COLO668 (cell line): ENCODE measurements at regions not wholly inside any gene's neighbourhood (a gene's known extent, or its start where the extent isn't known, plus 50 kb on each side); places are given as distances from the start of the nearest gene placed in this dataset.
"Not testable (repeated sequence)": the region's sequence is repeated elsewhere in the genome, so short reads cannot be mapped to it uniquely, and the experiment has no call there.

Experiments used
- DNase-seq: peaks from one replicate; lab custom pipeline; 2025; ENCODE audit not compliant: unreplicated experiment; lab: John Stamatoyannopoulos, UW

DNA sequence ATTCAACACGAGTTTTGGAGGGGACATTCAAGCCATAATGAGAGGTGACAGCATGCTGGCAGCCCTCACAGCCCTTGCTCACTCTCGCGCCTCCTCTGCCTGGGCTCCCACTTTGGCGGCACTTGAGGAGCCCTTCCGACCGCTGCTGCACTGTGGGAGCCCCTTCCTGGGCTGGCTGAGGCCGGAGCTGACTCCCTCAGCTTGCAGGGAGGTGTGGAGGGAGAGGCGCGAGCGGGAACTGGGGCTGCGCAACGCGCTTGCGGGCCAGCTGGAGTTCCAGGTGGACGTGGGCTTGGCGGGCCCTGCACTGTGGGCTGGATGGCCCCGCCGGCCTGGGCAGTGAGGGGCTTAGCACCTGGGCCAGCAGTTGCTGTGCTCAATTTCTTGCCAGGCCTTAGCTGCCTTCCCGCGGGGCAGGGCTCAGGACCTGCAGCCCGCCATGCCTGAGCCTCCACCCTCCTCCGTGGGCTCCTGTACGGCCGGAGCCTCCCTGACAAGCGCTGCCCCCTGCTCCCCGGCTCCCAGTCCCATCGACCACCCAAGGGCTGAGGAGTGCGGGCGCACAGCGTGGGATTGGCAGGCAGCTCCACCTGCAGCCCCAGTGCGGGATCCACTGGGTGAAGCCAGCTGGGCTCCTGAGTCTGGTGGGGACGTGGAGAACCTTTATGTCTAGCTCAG lies 123.3 kb downstream of the EFNB1 start:
- DNase-seq = not testable (repeated sequence)

DNA sequence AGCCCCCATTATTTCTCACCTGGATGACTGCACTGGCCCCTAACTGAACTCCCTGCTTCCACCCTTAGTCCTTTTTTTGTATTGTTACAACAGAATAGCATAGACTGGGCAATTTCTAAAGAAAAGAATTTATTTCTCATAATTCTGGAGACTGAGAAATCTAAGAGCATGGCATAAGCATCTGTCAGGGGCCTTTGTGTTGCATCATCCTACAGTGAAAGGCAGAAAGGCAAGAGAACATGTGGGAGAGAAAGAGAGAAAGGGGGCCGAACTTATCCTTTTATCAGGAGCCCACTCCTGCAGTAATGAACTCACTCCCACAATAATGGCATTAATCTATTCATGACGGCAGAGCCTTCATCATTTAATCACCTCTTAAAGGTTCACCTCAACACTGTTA lies 122.1 kb downstream of the EFNB1 start:
- DNase-seq = no peak

DNA sequence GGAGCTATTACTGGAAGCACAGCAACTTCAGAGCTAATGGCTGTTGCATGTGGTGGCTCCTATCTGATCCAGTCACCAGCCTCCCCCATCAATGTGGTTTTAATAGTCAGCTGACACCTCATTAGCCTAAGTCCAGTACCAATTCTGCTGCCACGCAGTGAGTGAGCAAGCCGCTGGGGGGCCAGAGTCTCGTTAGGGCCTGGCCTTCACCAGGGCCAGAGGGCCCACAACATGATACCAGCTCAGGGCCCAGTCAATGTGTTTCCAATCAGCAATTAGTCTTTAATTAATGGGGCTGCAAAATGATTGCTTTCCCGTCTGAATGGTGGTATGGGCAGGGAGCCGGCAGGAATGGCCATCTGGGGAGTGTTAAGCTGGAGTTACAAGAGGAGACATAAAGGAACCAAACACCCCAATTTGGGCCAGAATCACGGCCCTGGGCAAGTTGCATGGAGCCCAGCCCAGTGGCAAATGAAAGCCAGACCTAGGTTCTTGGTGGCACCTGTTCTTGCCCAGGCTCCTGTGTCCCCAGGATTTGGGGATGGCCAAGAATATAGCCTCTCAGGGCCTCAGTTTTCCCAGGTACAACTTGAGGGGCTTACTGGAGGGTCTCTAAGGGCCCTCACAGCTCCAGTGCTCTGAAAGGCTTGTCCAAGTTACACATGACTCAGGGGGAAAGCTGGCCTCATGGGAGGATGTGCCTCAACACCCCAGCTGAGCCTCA lies 119.2 kb downstream of the EFNB1 start:
- no peak for DNase-seq

DNA sequence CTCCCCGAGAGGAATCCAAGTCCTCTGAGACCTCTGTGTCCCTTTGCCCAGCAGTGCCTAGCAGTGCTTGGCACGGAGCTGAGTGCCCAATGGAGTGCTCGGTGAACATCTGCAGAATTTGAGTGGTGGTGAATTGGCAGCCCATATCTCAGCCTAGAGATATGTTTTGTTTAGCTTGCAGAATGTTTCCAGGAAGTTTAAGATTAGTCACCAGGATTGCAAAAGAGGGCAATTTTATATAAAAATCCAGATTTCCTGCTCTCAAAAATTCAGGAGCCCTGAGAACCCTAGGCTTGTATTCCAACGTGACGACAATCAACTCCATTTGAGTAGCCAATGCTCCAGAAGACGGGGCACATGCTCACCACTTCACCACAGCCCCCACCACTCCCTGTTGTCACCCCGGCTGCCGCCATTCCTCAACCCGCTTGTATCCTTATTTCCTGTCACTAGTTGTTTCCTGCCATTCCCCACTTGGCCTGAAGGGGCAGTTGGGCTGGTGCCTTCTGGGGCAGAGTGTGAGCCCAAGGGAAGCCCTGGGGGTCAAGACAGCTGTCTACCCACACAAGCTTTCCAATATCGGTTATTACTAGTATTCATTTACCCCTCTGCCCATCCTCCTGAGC lies 116.9 kb downstream of the EFNB1 start:
- DNase-seq = no peak

DNA sequence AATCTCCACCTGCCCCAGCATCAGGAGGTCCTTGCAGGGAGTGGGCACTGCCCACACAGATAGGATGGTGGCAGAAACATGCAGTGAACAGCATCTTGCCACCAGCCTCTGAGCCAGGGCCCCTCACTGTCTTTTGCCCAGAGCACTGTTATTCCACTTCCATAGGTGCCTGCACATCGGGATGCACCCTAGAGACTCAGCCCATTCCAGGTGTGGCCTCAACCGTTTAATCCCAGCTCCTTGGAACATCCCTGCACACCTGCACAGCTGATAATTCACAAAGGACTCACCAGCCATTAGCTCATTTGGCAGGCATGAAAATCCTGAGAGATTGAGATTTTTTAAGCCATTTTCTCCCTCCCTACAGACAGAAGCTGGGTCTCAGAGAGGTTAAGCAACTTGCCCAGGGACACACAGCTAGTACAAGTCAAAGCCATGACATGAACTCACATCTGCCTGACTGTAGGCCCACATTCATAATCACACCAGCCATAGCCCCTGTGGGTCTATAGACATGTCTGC lies 116.3 kb downstream of the EFNB1 start:
- no peak for DNase-seq

DNA sequence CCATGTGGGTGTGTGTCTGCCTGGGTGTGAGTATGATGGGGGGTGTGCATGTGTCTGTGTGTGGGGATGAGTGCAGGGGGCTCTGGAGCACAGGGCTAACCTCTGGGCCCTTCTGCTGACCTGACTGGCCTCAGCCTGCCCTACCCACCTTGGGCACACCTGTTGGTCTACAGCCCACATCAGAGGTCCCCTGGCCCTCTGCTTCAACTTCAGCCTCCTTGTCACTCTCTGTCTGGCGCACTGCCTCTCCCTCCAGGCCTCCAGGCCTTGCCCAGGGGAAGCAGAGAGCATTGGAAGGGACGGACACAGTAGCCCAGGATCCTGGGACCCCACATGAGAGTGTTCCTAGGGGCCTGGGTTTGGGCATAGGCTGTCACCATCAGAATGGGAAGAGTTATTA lies 115.4 kb downstream of the EFNB1 start:
- DNase-seq = no peak

DNA sequence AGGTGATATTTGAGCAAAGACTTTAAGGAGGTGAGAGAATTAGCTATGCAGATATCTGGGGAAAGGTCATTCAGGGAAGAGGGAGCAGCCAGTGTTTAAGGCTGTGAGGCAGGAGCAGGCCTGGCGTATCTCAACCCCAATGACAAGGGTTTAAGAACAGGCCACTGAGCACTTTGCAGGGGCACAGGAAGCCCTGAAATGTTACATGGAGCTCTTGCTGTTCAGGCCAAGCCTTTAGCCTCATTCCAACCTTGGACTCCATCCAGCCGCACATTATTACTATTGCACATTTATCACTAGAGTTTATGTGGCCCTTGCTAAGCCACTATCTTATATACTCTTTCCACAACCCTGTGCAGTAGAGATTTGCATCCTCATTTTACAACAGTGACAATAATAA lies 114.0 kb downstream of the EFNB1 start:
- DNase-seq = no peak

DNA sequence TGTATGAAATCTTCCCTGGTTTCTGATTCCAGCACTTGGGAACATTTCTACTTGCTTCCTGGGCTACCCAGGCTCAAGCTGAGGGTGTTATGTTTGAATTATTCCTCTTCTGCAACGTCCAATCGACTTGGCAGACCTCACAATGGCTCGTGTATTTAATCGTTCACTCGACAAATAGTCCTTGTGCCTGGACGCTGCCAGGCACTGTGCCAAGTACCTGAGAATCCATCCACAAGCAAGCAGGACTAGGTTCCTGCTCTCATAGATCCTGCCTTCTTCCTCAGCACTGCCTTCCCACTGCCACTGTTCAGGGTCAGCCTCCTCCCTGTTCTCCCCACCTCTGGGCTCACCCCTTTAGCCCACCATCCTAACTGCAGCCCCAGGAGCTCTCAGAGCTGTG lies 113.3 kb downstream of the EFNB1 start:
- no peak for DNase-seq

DNA sequence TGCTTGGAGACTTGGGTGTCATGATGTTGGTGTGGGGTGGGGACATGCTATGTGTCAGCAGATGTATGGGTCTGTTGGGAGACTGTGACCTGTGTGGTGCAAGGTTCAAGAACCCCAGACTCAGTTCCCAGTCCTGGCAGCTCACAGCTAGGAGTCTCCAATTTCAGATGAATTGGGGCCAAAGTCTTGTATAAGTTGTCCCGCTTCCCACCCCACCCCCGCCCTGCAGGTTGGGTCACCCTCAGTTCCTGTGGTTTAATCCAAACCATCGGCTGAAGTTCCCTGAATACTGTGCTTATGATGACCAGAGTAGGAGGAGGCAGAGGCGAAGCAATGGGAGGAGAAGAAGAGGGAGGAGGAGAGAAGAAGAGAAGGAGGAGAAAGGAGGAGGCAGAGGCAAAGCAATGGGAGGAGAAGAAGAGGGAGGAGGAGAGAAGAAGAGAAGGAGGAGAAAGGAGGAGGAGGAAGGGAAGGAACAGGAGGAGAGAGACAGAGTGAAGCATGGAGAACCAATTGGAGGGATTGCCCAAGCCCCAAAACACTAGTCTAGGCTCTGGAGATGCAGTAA lies 112.6 kb downstream of the EFNB1 start:
- DNase-seq = no peak

DNA sequence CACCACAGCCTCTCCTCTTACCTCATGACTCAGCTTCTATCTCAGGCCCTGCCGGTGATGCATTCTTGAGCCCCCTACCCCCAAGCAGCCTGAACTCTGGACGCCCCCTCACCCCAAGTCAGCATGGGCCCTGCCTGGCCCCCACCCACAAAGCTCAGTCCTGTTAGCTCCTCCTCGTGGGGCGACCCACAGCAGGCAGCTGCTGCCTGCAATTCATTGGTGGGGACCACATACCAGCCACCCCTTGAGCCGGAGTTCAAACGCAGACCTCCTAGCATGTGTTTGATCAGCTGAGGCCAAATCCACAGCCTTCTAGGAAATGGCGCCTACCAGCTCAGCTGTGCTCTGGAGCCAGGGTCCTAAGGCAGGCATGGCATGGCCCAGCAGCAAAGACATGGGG lies 111.8 kb downstream of the EFNB1 start:
- no peak for DNase-seq

DNA sequence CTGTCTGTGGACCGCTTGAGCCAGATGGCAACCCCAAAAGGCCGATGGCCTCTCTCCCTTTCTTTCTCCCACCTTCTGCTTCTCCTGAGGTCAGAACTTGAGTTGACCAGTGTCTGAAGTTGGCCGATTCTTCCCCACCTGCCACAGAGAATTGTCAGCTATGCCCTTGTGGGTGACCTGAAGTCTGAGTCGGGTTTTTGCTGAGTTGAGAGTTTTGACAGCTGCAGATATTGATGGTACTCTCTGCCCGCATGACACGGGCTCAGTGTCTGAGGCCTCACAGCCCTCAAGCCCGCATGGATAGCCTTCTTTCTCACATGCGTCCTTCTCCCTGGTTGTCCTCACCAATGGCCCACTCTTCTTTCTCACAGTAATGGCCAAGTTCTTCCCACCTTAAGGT lies 111.0 kb downstream of the EFNB1 start:
- no peak for DNase-seq

DNA sequence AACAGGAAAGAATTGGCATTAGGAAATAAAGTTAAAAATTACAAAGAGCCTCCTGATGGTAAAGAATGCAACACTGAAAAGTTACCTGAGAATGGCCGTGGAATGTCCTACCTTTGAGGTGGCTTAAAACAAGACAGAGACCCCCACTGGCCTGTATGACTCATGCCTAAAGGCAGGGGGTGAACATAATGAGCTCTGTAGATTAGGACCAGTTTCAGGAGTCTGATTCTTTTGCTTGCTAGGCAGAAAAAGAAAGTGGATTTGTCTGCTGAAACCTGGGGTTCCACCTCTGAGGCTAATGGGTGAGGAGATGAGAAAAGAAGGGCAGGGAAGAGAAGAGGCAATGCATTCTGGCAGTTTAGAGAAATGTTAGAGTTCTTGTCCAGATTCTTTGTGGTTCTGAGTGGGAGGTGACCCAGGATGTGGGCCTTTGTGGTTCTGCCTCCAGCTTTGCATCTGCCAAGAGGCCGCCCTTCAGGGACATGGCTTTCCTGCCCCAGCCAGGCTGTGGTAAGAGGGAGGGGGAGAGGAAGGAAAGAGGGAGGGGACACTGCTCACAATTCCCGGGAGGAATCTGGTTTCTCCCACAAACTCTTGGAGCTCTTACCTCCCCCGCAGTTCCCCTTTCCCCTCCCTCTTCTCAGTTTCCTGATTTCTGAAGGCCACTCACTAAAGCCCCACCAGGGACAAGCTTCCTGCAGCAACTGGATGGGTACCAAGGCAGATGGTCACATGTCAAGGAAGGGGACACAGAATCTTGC lies 109.6 kb downstream of the EFNB1 start:
- DNase-seq = no peak

DNA sequence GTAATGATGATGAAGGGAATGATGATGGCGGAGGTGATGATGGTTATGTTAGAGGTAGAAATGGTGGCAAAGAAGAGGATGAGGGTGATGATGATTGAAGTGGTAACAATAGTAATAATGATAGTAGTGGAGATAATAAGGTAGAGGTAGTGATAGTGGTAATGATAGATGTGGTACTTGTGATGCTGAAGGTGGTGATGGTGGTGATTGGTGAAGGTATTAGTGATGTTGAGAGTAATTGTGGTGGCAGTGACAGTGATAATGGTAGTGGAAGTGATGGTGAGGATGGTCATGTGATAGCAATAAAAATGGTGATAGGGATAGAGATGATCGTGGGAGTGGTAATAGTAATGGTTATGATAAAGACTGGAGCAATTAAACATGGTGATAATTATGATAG lies 108.8 kb downstream of the EFNB1 start:
- no peak for DNase-seq

DNA sequence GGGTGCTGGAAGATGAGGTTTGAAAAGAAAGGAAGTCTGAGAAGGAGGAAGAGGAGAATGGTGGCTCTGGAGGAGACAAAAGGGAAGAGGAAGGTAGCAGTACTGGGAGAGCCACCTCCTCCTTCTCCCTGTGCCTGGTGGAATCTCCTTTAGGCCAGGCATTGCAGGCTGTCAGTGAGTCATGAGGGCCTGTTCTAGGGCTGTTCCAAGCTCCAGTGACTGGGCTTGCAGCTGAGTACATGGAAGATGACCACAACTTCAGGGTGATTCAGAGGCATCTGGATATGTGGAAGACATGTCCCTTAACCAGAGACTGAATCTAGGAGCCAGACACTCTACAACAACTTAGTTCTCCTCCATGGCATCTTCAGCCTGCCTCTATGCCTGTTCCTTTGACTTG lies 107.8 kb downstream of the EFNB1 start:
- no peak for DNase-seq

DNA sequence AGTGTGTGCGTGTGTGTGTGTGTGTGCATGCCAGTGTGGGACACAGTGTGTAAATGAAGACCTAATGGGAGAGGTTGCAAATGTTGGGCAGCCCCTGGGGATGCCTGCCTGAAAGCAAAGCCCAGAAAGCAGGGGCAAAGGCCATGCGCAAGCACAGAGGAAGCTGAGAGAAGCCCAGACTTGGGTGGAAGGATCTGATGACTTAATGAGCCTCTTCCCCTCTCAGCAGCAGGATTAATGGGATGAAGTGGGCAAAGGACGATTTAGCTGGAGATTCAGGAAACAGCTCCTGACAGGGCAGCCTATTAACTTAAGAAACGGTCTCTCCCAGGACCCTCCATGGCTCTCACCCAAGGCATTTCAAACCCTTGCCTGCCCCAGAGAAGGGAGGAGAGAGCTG lies 107.3 kb downstream of the EFNB1 start:
- DNase-seq = no peak

DNA sequence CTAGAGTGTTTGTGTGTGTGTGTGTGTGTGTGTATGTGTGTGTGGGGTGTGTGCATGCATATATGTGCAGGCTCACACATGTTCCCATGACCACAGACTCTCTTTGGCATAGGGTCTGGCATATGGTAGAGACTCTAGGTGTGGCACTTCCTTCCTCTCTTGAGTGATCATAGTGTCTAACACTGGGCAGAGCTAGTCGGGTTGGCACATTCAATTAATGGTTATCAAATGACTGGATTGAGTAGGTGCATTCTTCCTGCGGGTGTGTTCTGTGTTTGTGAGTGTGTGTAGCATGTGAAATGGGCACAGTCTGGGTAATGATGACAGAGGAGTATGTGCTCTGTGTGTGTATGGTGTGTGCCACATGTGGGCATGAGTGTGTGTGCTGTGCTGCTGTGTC lies 106.5 kb downstream of the EFNB1 start:
- no peak for DNase-seq

DNA sequence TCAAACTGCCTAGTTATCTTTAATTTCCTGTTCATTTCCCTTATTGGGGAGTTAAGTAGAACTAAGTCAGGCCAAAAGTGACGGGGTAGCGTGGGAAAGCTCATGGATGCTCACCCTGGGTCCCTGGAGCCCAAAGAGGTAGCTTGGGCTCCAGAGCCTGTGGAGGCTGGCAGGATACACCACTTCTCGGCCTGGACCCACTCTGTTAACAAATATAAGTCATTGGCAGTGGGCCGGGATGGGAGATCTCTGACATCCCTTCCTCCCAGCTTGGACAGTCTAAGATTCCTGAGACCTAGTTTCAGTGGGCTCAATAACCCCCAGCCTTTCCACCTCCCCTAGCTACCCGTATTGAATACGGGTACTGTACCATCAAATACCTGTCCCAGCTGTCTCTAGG lies 106.1 kb downstream of the EFNB1 start:
- no peak for DNase-seq

DNA sequence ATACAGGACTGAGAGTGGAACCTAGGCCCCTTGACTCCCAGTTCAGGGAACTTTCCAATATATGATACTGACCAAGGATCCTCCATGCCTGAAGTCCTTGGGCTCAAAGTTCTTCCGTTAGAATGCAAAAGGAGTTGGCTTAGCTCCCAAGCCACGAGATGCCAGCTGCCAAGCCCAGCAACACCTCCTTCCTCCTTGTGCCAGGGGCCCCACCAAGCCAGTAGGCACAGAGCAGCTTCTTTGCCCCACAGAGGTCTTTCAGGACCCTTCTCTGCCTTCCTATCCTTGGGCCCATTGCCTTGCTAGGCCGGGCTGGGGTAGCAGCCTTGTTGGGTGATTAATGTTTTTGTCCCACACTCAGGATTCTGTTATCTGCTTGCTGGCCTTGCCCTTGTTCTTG lies 105.6 kb downstream of the EFNB1 start:
- DNase-seq = no peak

DNA sequence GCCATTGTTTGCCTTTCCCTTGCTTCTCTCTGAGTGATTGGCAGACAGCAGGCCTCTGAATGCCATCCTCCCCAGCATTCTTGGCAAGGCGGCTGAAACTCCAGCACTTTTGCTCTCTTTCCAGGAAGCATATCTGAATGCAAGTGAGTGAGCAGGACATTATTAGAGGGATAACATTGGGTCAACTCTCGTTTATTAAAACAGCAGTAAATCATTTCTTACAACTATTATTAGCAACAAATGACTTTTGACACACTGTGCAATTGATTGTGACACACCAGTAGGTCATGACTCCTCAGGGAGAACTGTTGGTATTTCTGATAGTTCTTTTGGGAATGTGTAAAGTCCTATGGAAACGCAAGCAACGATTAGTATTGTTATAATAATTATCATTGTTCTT lies 103.8 kb downstream of the EFNB1 start:
- no peak for DNase-seq

DNA sequence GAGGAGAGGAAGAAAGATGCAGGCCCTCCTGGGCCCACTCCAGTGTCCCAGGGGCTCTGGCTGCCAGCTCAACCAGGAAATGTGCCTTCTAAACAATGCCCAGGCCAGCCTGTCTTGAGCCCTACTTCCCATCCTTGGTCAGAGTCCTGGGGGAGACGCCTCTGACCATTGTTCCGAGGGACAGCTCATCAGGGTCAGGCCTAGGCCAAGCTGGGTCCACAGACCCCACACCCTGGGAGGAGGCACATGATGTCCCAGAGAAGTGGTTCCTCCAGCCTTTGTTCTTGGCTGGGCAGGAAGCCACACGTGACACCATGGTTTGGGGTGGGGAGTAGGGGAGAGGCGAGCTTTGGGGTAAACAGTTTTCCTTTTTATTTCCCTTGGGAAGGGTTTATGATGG lies 102.5 kb downstream of the EFNB1 start:
- DNase-seq = no peak
